GM13976 (cell line): ENCODE measurements at regions not wholly inside any gene's neighbourhood (a gene's known extent, or its start where the extent isn't known, plus 50 kb on each side); places are given as distances from the start of the nearest gene placed in this dataset.
"Not testable (repeated sequence)": the region's sequence is repeated elsewhere in the genome, so short reads cannot be mapped to it uniquely, and the experiment has no call there.

ENCODE experiments used
- DNase-seq: peaks from one replicate; pipeline ENCODE4 v3.0.0; 2012; ENCODE audit warnings: low spot score
- in situ Hi-C: fragments of 300-500 bp; cut with MboI; formaldehyde crosslinking; loops from one replicate; pipeline ENCODE4 v1.12.0; 2022; ENCODE audit warnings: low sequenced_read_pairs, mixed read lengths, inconsistent platforms; ENCODE audit not compliant: unreplicated experiment
- TF ChIP-seq, protein P1 (sequence below): IDR thresholded peaks from 2 replicates; pipeline ENCODE4 v1.5.1; 2012; ENCODE audit warnings: borderline replicate concordance, mild to moderate bottlenecking; ENCODE audit not compliant: insufficient read depth; ENCODE audit errors: extremely low read depth, missing control alignments, control extremely low read depth

DNA sequence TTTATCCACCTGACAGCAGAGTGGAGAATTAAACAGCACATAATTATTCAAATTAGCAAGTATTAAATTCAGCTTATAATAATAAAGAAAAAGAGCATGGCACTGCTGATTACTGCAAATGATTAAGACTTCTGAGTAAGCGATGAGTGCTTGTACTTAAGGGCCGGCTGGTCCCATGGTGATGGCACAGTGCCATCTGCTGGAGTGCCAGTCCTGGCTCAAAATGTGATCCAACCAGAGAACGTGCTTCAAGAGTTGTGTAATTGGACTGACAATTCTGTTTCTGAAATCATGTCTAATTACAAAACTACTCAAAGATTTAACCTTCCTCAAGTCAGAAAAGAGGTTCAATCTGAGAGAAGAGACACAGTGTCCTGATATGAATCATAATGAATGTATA, 181.6 kb upstream of the RGS17 start:
- TF ChIP-seq, protein P1, sequence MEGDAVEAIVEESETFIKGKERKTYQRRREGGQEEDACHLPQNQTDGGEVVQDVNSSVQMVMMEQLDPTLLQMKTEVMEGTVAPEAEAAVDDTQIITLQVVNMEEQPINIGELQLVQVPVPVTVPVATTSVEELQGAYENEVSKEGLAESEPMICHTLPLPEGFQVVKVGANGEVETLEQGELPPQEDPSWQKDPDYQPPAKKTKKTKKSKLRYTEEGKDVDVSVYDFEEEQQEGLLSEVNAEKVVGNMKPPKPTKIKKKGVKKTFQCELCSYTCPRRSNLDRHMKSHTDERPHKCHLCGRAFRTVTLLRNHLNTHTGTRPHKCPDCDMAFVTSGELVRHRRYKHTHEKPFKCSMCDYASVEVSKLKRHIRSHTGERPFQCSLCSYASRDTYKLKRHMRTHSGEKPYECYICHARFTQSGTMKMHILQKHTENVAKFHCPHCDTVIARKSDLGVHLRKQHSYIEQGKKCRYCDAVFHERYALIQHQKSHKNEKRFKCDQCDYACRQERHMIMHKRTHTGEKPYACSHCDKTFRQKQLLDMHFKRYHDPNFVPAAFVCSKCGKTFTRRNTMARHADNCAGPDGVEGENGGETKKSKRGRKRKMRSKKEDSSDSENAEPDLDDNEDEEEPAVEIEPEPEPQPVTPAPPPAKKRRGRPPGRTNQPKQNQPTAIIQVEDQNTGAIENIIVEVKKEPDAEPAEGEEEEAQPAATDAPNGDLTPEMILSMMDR = peak; percentile 53
- no peak for DNase-seq
- in situ Hi-C loops = loop anchor here (10.0 kb wide), 1 partner anchor 278 kb away; no protein-coding TSS in a partner anchor

DNA sequence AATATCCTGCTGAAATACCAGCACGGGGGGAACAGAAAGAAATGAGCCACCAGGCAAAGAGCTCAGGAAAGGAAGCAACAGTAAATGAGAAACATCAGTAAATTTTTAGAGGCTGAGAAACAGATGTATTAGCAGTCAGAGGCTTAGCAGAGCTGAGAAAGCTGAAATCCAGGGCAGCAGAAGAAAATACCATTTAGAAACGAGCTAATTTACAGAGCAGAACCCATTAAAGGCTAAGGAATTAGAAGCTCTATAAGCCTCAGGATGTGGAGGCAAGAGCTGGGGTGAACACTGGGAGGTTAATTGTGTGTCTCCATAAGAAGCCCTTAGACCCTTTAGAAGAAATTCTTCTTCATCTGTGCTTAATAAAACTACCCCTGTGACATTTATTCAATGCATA, 178.6 kb upstream of the RGS17 start:
- in situ Hi-C loops = loop anchor here (10.0 kb wide), 1 partner anchor 275 kb away; no protein-coding TSS in a partner anchor
- no peak for DNase-seq
- TF ChIP-seq, protein P1 = no peak

DNA sequence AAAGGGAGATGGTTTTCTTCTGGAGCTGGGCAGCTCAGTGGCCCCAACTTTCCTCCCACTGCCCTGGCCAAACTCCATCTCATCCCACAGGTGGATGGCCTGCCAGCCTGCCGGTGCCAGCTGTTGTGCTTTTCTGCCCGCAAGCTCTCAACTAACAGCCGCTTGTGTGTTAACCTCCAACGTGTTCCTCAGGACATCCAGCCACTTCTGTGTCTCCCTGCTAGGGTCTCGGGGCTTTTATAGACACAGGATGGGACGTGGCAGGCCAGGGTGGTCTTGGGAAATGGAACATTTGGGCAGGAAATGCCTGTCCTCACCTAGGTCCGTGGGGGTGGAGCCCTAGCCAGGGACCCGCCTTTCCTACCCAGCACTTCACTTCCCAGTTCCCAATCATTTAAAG, 171.1 kb upstream of the RGS17 start:
- DNase-seq = no peak
- TF ChIP-seq, protein P1 = no peak
- in situ Hi-C loops = no loop called here

DNA sequence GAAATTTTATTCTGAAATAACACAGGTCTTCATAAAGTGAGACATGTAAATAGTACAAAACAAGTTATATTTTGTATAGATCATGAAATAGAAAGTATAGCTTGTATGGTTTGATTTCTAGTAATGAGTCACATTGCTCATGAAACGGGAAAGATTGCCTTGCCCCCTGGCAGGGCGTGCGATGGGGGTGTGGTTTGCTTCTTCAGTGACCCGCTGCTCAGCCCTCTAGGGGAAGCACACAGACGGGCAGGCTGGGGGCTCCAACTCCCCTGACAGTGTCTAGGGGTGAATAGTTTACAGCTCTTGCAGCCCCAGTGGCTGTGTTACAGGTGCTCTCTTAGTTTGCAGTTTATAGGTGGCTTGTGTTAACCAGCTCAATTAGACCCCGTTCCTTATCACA, 170.5 kb upstream of the RGS17 start:
- TF ChIP-seq, protein P1 = no peak
- in situ Hi-C loops = no loop called here
- DNase-seq = no peak

DNA sequence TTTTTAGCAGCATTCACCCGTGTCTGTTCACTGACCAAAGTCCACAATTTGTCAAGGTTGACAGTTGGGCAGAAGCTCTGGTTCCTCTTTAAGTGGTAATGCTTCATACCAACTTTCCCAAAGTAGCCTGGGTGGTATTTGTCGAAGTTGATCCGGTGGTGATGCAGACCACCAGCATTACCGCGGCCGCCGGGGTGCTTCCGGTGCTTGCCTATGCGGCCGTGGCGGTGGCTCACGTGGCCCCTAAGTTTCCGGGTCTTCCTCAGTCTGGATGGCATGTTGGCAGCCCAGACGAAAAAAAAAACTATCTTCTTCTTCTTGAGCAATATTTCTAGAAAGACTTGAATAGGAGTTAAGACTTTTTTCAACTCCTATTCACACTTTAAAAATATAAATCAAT, 151.4 kb upstream of the RGS17 start:
- DNase-seq, in situ Hi-C loops: not testable (repeated sequence)

DNA sequence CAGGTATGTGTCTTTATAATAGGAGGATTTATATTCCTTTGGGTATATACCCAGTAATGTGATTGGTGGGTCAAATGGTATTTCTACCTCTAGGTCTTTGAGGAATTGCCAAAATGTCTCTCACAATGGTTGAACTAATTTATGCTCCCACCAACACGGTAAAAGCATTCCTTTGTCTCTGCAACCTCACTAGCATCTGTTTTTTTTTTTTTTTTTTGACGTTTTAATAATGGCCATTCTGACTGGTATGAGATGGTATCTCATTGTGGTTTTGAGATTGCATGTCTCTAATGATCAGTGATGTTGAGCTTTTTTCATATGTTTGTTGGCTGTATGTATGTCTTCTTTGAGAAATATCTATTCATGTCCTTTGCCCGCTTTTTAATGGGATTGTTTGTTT, 144.9 kb upstream of the RGS17 start:
- TF ChIP-seq, protein P1 = no peak
- DNase-seq = no peak
- in situ Hi-C loops = no loop called here

DNA sequence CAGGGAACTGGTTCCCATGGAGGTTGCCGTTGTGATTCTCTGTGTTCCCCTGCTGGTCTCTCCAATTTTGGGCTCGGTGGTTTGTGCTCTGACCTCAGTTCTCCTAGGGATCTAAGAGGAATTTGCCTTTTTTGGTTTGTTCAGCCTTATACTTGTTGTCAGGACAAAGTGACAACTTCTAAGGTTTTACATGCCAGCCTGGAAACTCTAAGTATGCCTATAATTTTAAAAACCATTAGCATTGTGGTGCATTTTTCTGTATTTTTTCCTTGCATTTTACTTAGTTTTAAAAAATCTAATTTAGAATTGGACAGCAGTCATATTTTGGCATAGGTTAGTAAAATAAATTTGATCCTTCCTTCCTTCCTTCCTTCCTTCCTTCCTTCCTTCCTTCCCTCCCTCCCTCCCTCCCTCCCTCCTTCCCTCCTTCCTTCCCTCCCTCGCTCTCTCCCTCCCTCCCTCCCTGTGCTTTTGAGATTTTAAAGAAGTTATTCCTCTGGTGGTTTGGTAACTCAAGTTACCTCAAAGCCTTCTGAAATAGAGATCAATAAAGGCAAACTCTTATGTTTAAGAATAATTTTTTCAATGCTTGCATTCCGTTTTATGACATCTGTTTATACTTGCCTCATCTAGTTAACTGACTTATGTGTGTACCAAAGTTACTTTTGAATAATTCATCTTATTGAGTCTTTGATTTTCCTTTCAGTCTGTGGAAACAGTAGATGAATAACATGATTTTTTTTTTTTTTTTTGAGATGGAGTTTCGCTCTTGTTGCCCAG, 141.3 kb upstream of the RGS17 start:
- in situ Hi-C loops = no loop called here
- DNase-seq = no peak
- TF ChIP-seq, protein P1 = no peak
